SHP77 (cell line): ENCODE measurements at regions not wholly inside any gene's neighbourhood (a gene's known extent, or its start where the extent isn't known, plus 50 kb on each side); places are given as distances from the start of the nearest gene placed in this dataset.
A peak's percentile ranks its signal among the peaks of the same experiment; 100 is the strongest.

ENCODE experiments used
- DNase-seq, 2 experiments: peaks; one replicate each; lab custom pipeline; 2025; lab: John Stamatoyannopoulos, UW

- no peak for DNase-seq
Measured at GRCh38 chr15:73803806-73804205, 50.7 kb upstream of the INSYN1 start.

GRCh38 chr15:73805504-73806089 lies 52.4 kb upstream of the INSYN1 start:
- DNase-seq: no peak

GRCh38 chr15:73806698-73807483 lies 53.7 kb upstream of the INSYN1 start:
- no peak for DNase-seq

GRCh38 chr15:73807865-73808264 lies 54.7 kb upstream of the INSYN1 start:
- no peak for DNase-seq

- DNase-seq: peak in 1 of 2 experiments; percentile 61
Measured at GRCh38 chr15:73809728-73810501, 56.8 kb upstream of the INSYN1 start.

- DNase-seq: no peak
Measured at GRCh38 chr15:73812806-73813465, 59.8 kb upstream of the INSYN1 start.

- DNase-seq: no peak
Measured at GRCh38 chr15:73813589-73813988, 59.8 kb upstream of the TBC1D21 start.

- DNase-seq: no peak
Measured at GRCh38 chr15:73818308-73818985, 54.9 kb upstream of the TBC1D21 start.

- no peak for DNase-seq
Measured at GRCh38 chr15:73821181-73821580, 52.2 kb upstream of the TBC1D21 start.

GRCh38 chr15:73822998-73823397 lies 50.4 kb upstream of the TBC1D21 start:
- no peak for DNase-seq
